GM18519 (cell line): ENCODE measurements at regions not wholly inside any gene's neighbourhood (a gene's known extent, or its start where the extent isn't known, plus 50 kb on each side); places are given as distances from the start of the nearest gene placed in this dataset.

Experiments
- ATAC-seq: cut with Tn5 transposase; IDR thresholded peaks from one replicate; pipeline ENCODE4 v1.9.1; 2021; ENCODE audit warnings: mild to moderate bottlenecking, moderate library complexity; ENCODE audit not compliant: unreplicated experiment, low FRiP score

GRCh38 chr22:46064228-46064965 lies 85.9 kb upstream of the PPARA start:
- no peak for ATAC-seq

- no peak for ATAC-seq
These were observed 85.2 kb upstream of the PPARA start for GRCh38 chr22:46064966-46065666.

- no peak for ATAC-seq
These were observed 84.5 kb upstream of the PPARA start for GRCh38 chr22:46065691-46066454.

GRCh38 chr22:46066691-46067090 lies 83.6 kb upstream of the PPARA start:
- ATAC-seq = no peak

- ATAC-seq = no peak
These were observed 82.9 kb upstream of the PPARA start for GRCh38 chr22:46067159-46068111.

- no peak for ATAC-seq
These were observed 82.1 kb upstream of the PPARA start for GRCh38 chr22:46068181-46068592.

GRCh38 chr22:46068593-46069491 lies 81.5 kb upstream of the PPARA start:
- no peak for ATAC-seq

GRCh38 chr22:46069521-46070214 lies 80.7 kb upstream of the PPARA start:
- ATAC-seq = no peak

GRCh38 chr22:46070215-46070802 lies 80.0 kb upstream of the PPARA start:
- ATAC-seq = no peak

- no peak for ATAC-seq
These were observed 79.4 kb upstream of the PPARA start for GRCh38 chr22:46070803-46071450.

GRCh38 chr22:46071451-46072109 lies 78.7 kb upstream of the PPARA start:
- ATAC-seq = no peak

GRCh38 chr22:46072110-46072881 lies 78.0 kb upstream of the PPARA start:
- ATAC-seq = no peak

- ATAC-seq = no peak
These were observed 77.2 kb upstream of the PPARA start for GRCh38 chr22:46072981-46073682.

- ATAC-seq = no peak
These were observed 76.4 kb upstream of the PPARA start for GRCh38 chr22:46073683-46074504.
